H9 (cell line): ENCODE measurements at regions not wholly inside any gene's neighbourhood (a gene's known extent, or its start where the extent isn't known, plus 50 kb on each side); places are given as distances from the start of the nearest gene placed in this dataset.

Source experiments
- DNase-seq: peaks from one replicate; pipeline ENCODE4 v3.0.0-alpha.2; 2017
- H2AFZ ChIP-seq: one replicate; pipeline ENCODE4 v1.6.1; 2013; ENCODE audit warnings: mild to moderate bottlenecking, low read length, control low read depth, moderate library complexity
- H2AK5ac ChIP-seq: 2 replicates; pipeline ENCODE4 v1.6.1; 2013; ENCODE audit warnings: low read length, control low read depth, mixed read lengths; ENCODE audit not compliant: insufficient read length
- H2BK120ac ChIP-seq: one replicate; pipeline ENCODE4 v1.6.1; 2013; ENCODE audit warnings: low read depth, mild to moderate bottlenecking, low read length, control low read depth, inconsistent platforms; ENCODE audit not compliant: poor library complexity, severe bottlenecking
- H2BK12ac ChIP-seq: 2 replicates; pipeline ENCODE4 v1.6.1; 2013; ENCODE audit warnings: low read length, control low read depth, mixed read lengths, low read depth; ENCODE audit not compliant: insufficient read length
- H2BK15ac ChIP-seq: 2 replicates; pipeline ENCODE4 v1.6.1; 2013; ENCODE audit warnings: low read depth, low read length, control low read depth
- H2BK20ac ChIP-seq: one replicate; pipeline ENCODE4 v1.6.1; 2013; ENCODE audit warnings: low read depth, mild to moderate bottlenecking, low read length, control low read depth, inconsistent platforms; ENCODE audit not compliant: poor library complexity, severe bottlenecking
- H2BK5ac ChIP-seq: 2 replicates; pipeline ENCODE4 v1.6.1; 2013; ENCODE audit warnings: low read length, control low read depth, mixed read lengths; ENCODE audit not compliant: insufficient read length
- H3K14ac ChIP-seq: 2 replicates; pipeline ENCODE4 v1.6.1; 2013; ENCODE audit warnings: low read length, control low read depth; ENCODE audit not compliant: insufficient read depth
- H3K18ac ChIP-seq: 2 replicates; pipeline ENCODE4 v1.6.1; 2013; ENCODE audit warnings: low read depth, mild to moderate bottlenecking, mixed read lengths, low read length, control low read depth; ENCODE audit not compliant: insufficient read length
- H3K23ac ChIP-seq: 2 replicates; pipeline ENCODE4 v1.6.1; 2013; ENCODE audit warnings: low read length, control low read depth, mixed read lengths, low read depth; ENCODE audit not compliant: insufficient read length
- H3K23me2 ChIP-seq: 2 replicates; pipeline ENCODE4 v1.6.1; 2013; ENCODE audit warnings: low read depth, mild to moderate bottlenecking, mixed read lengths, low read length, control low read depth; ENCODE audit not compliant: insufficient read length, poor library complexity, severe bottlenecking
- H3K27ac ChIP-seq: 2 replicates; pipeline ENCODE4 v1.5.1; 2013; ENCODE audit warnings: low read length, control low read depth, mixed read lengths, low read depth; ENCODE audit not compliant: insufficient read length
- H3K27me3 ChIP-seq: 2 replicates; pipeline ENCODE4 v1.6.1; 2013; ENCODE audit warnings: low read length, control low read depth, inconsistent platforms; ENCODE audit not compliant: insufficient read depth
- H3K4ac ChIP-seq: 2 replicates; pipeline ENCODE4 v1.6.1; 2013; ENCODE audit warnings: low read depth, mild to moderate bottlenecking, control low read depth, inconsistent platforms, low read length, moderate library complexity
- H3K4me1 ChIP-seq: 2 replicates; pipeline ENCODE4 v1.6.1; 2013; ENCODE audit warnings: low read length, control low read depth, inconsistent platforms; ENCODE audit not compliant: insufficient read depth
- H3K4me2 ChIP-seq: 2 replicates; pipeline ENCODE4 v1.6.1; 2013; ENCODE audit warnings: low read length, control low read depth, mixed read lengths; ENCODE audit not compliant: insufficient read length, insufficient read depth
- H3K56ac ChIP-seq: 2 replicates; pipeline ENCODE4 v1.6.1; 2013; ENCODE audit warnings: low read depth, mild to moderate bottlenecking, mixed read lengths, low read length, control low read depth; ENCODE audit not compliant: insufficient read length
- H3K79me1 ChIP-seq: 2 replicates; pipeline ENCODE4 v1.6.1; 2013; ENCODE audit warnings: low read depth, mild to moderate bottlenecking, moderate library complexity, low read length, control low read depth, inconsistent platforms; ENCODE audit not compliant: insufficient read depth, poor library complexity, severe bottlenecking
- H3K79me2 ChIP-seq: 2 replicates; pipeline ENCODE4 v1.6.1; 2013; ENCODE audit warnings: low read length, control low read depth, inconsistent platforms; ENCODE audit not compliant: insufficient read depth
- H3K9ac ChIP-seq: 2 replicates; pipeline ENCODE4 v1.6.1; 2013; ENCODE audit warnings: low read length, control low read depth, mixed read lengths; ENCODE audit not compliant: insufficient read length; ENCODE audit errors: extremely low read depth
- H3K9me3 ChIP-seq: one replicate; pipeline ENCODE4 v1.6.1; 2013; ENCODE audit warnings: low read depth, low read length, inconsistent platforms; ENCODE audit not compliant: control insufficient read depth
- H3T11ph ChIP-seq: one replicate; pipeline ENCODE4 v1.6.1; 2013; ENCODE audit warnings: mild to moderate bottlenecking, low read length, control low read depth, inconsistent platforms
- H4K20me1 ChIP-seq: one replicate; pipeline ENCODE4 v1.6.1; 2013; ENCODE audit not compliant: control insufficient read depth, insufficient read length, insufficient read depth
- H4K5ac ChIP-seq: 2 replicates; pipeline ENCODE4 v1.6.1; 2013; ENCODE audit warnings: low read depth, mild to moderate bottlenecking, mixed read lengths, low read length, control low read depth; ENCODE audit not compliant: insufficient read length
- H4K8ac ChIP-seq: replicated peaks from 2 replicates; pipeline ENCODE4 v1.6.1; 2013; ENCODE audit warnings: low read length, control low read depth, mixed read lengths, low read depth; ENCODE audit not compliant: insufficient read length
- H4K91ac ChIP-seq: 2 replicates; pipeline ENCODE4 v1.6.1; 2013; ENCODE audit warnings: low read depth, mild to moderate bottlenecking, moderate library complexity, mixed read lengths, low read length, control low read depth; ENCODE audit not compliant: insufficient read length
- H3K27ac Mint-ChIP-seq, 3 experiments: 2 replicates in 2 of 3; 3 replicates in 1 of 3; pipeline ENCODE4 v1.8.0; 2020 to 2021; ENCODE audit warnings: mixed read lengths in 3 of 3, mild to moderate bottlenecking in 1 of 3, moderate library complexity in 1 of 3
- H3K27me3 Mint-ChIP-seq: 2 replicates; pipeline ENCODE4 v1.8.0; 2021; ENCODE audit warnings: low read depth, mild to moderate bottlenecking, moderate library complexity, mixed read lengths
- H3K36me3 Mint-ChIP-seq, 3 experiments: 2 replicates in 2 of 3; 3 replicates in 1 of 3; pipeline ENCODE4 v1.8.0; 2020 to 2021; ENCODE audit warnings: low read depth in 3 of 3, mixed read lengths in 3 of 3; ENCODE audit not compliant: insufficient read depth in 1 of 3
- H3K4me1 Mint-ChIP-seq, 2 experiments: 2 replicates each; pipeline ENCODE4 v1.8.0; 2020; ENCODE audit warnings: mixed read lengths in 2 of 2
- H3K4me3 Mint-ChIP-seq, 2 experiments: 2 replicates in 1 of 2; 3 replicates in 1 of 2; pipeline ENCODE4 v1.8.0; 2020 to 2021; ENCODE audit warnings: mild to moderate bottlenecking in 2 of 2, mixed read lengths in 2 of 2, moderate library complexity in 1 of 2
- H3K9me3 Mint-ChIP-seq, 2 experiments: 2 replicates in 1 of 2; 3 replicates in 1 of 2; pipeline ENCODE4 v1.8.0; 2020; ENCODE audit warnings: mild to moderate bottlenecking in 2 of 2, mixed read lengths in 2 of 2, moderate library complexity in 1 of 2
- CTCF ChIP-seq: fragments of 200-600 bp; sonication (generic); conservative IDR thresholded peaks from 3 replicates; pipeline ENCODE4 v1.8.0; 2021; ENCODE audit warnings: antibody characterized with exemption, mild to moderate bottlenecking
- WGBS: extraction: QIAGEN DNeasy Blood & Tissue Kit; methylation state at CpG from one replicate; pipeline ENCODE4 v1.1.7; 2013; ENCODE audit warnings: missing lambda C conversion rate, low lambda C conversion rate, mixed read lengths; ENCODE audit not compliant: insufficient read length; ENCODE audit errors: extremely low coverage; 5-methylcytosine and 5-hydroxymethylcytosine counted together

GRCh38 chr4:119709418-119709817 lies 80.8 kb upstream of the PDE5A start:
- Histone ChIP-seq H3K79me2 (no peaks in the 10 kb centered on the region), H3K14ac (no peak overlapping the region), H3K9me3 (no peaks in the 10 kb centered on the region), H3K27ac (no peak overlapping the region), H2BK5ac (no peak overlapping the region), H3K18ac (no peak overlapping the region), H3K4me2 (no peak overlapping the region), H2AFZ (no peak overlapping the region), H3K79me1 (no peaks in the 10 kb centered on the region), H2BK120ac (no peak overlapping the region), H3T11ph (no peak overlapping the region), H4K5ac (no peak overlapping the region), H3K23me2 (no peaks in the 10 kb centered on the region), H4K91ac (no peak overlapping the region), H4K20me1 (no peaks in the 10 kb centered on the region), H2BK15ac (no peak overlapping the region), H2AK5ac (no peak overlapping the region), H3K27me3 (no peaks in the 10 kb centered on the region), H3K9ac (no peak overlapping the region), H2BK12ac (no peak overlapping the region), H3K4ac (no peak overlapping the region), H3K23ac (no peak overlapping the region), H4K8ac (no peak overlapping the region), H3K4me1 (no peaks in the 10 kb centered on the region), H3K56ac (no peak overlapping the region), H2BK20ac (no peak overlapping the region)
- Mint-ChIP-seq H3K36me3 (peaks cover 4 to 9% (median 9%) of the 10 kb centered on the region in 3 experiments), H3K4me3 (no peak overlapping the region), H3K9me3 (peaks cover 15 to 18% of the 10 kb centered on the region in 2 experiments), H3K4me1 (no peaks in the 10 kb centered on the region), H3K27ac (no peak overlapping the region), H3K27me3 (no peaks in the 10 kb centered on the region; the same call in 1 of the 2 replicates)
- TF ChIP-seq CTCF = no peak
- DNase-seq = no peak
- WGBS = no CpG with 5 or more reads among the region's 2 CpGs
